BJ (cell line): ENCODE measurements at regions not wholly inside any gene's neighbourhood (a gene's known extent, or its start where the extent isn't known, plus 50 kb on each side); places are given as distances from the start of the nearest gene placed in this dataset.
"Not testable (repeated sequence)": the region's sequence is repeated elsewhere in the genome, so short reads cannot be mapped to it uniquely, and the experiment has no call there.

Experiments
- CTCF ChIA-PET: fragments of 350-600 bp; formaldehyde crosslinking; extraction: SDS; loops from one replicate; lab custom pipeline; 2021; ENCODE audit warnings: antibody characterized with exemption, inconsistent platforms; lab: Yijun Ruan, JAX
- POLR2A ChIA-PET: fragments of 300-600 bp; sonication (Branson Sonifier 250); formaldehyde crosslinking; extraction: SDS; loops from one replicate; lab custom pipeline; 2021; ENCODE audit warnings: antibody characterized with exemption; lab: Charles Lee
- DNase-seq: peaks from one replicate; pipeline ENCODE4 v3.0.0-alpha.2; 2011; ENCODE audit warnings: low read depth
- H3K27me3 ChIP-seq: 2 replicates; pipeline ENCODE4 v1.6.0; 2011; ENCODE audit warnings: low read length; ENCODE audit not compliant: control insufficient read depth, insufficient read depth
- H3K36me3 ChIP-seq: 2 replicates; pipeline ENCODE4 v1.5.1; 2011; ENCODE audit warnings: low read length; ENCODE audit not compliant: control insufficient read depth, insufficient read depth
- H3K4me3 ChIP-seq: 2 replicates; pipeline ENCODE4 v1.5.1; 2011; ENCODE audit warnings: low read depth, mild to moderate bottlenecking, control low read depth, low read length
- CTCF ChIP-seq: IDR thresholded peaks from 2 replicates; pipeline ENCODE4 v1.5.1; 2011; ENCODE audit warnings: low read depth, mild to moderate bottlenecking, control low read depth, inconsistent platforms, low read length, moderate library complexity; ENCODE audit not compliant: insufficient read depth

DNA sequence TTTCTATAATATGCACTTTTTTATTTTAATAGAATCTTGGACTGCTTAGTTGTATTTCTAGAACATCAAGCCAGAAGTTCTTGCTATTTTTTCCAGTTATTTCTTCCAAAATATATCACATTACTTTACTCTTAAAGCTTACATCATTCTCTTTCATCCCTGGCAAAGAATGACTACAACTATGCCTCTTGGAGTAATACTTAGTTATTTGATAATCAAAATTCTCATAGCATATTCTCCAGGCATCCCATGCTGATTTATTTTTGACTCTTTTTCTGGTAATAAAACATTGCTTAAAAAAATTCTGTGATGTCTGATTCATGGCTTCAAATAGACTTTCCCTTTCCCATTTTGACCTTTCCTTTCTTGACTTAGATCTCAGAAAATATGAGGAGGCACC, 118.7 kb upstream of the TSPAN8 start:
- POLR2A ChIA-PET = no interaction called here
- DNase-seq = no peak
- no peak overlapping the region for H3K4me3 ChIP-seq
- TF ChIP-seq CTCF = no peak
- H3K27me3 ChIP-seq = no peaks in the 10 kb centered on the region
- H3K36me3 ChIP-seq = no peaks in the 10 kb centered on the region
- CTCF ChIA-PET = no interaction called here

GRCh38 chr12:71270794-71271193, 113.0 kb upstream of the TSPAN8 start:
- DNase-seq, H3K27me3 ChIP-seq, H3K4me3 ChIP-seq, H3K36me3 ChIP-seq, CTCF ChIA-PET, POLR2A ChIA-PET: not testable (repeated sequence)

DNA sequence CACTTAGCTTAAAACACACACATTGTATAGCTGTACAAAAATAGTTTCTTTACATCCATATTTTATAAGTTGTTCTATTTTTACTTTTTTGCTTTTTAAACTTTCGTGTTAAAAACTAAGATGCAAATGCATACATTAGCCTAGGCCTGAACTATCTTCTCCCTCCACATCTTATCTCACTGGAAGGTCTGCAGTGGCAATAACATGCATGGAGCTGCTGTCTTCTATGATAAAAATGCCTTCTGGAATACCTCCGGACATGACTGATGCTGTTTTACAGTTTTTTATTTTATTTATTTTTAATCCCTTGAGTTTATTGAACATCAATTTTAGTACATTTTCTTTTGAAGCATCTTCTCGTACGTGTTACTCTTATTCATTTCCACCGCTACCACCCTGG, 112.3 kb upstream of the TSPAN8 start:
- Histone ChIP-seq H3K4me3 (no peak overlapping the region), H3K27me3 (no peaks in the 10 kb centered on the region), H3K36me3 (no peaks in the 10 kb centered on the region)
- POLR2A ChIA-PET = no interaction called here
- TF ChIP-seq CTCF = no peak
- no peak for DNase-seq
- CTCF ChIA-PET = no interaction called here

DNA sequence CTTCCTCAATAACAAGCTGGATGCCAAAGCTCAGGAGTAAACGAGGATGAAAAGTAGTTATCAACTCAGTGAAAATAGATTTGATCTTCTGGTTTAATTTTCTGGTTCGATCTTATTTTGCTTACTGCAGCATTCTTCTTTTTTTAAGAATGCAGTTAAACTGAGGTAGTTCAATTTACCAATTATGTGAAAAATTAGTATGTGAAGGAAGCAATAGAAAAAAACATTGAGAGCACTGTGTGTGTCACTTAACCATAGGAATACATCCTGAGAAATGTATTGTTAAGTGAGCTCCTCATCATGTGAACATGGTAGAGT, 111.4 kb upstream of the TSPAN8 start:
- Histone ChIP-seq H3K27me3 (no peaks in the 10 kb centered on the region), H3K36me3 (no peaks in the 10 kb centered on the region), H3K4me3 (no peak overlapping the region)
- POLR2A ChIA-PET = no interaction called here
- no peak for DNase-seq
- no peak for TF ChIP-seq CTCF
- CTCF ChIA-PET = interaction anchor here (0.6 kb wide), 1 partner anchor 52 kb away, joined by 5 read pairs; no protein-coding TSS in a partner anchor

DNA sequence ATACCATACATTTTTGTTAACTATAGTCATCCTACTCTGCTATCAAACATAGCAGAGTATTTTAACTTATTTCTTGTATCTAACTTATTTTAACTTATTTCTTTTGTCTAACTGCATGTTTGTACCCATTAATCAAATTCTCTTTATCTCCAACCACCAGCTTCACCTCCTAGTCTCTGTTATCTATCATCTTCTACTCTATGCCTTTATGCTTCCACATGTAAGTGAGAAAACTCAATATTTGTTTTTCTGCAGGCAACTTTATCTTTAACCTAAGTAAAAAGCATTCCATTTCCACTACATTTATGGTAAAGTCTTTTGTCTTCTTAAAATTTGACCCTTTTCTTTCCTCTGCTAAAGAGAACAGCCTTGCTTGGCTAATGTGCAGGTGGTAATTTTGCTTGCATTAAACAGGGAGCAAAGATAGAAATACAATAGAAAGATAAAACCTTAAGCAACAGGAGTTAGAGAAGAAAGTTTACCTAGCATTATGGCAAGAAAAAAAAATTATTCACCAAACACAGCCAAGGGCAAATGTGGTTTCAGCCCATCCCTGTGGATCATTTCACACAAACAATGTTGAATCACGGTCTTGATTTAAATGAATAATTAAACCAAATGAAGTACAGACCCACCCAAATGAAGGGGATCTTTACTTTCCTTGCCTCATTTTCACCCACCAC, 110.9 kb upstream of the TSPAN8 start:
- ChIA-PET CTCF (interaction anchor here (0.6 kb wide), 1 partner anchor 53 kb away, joined by 5 read pairs; no protein-coding TSS in a partner anchor), POLR2A (no interaction called here)
- no peaks in the 10 kb centered on the region for H3K27me3 ChIP-seq
- no peaks in the 10 kb centered on the region for H3K36me3 ChIP-seq
- no peak for TF ChIP-seq CTCF
- no peak overlapping the region for H3K4me3 ChIP-seq
- DNase-seq = no peak

DNA sequence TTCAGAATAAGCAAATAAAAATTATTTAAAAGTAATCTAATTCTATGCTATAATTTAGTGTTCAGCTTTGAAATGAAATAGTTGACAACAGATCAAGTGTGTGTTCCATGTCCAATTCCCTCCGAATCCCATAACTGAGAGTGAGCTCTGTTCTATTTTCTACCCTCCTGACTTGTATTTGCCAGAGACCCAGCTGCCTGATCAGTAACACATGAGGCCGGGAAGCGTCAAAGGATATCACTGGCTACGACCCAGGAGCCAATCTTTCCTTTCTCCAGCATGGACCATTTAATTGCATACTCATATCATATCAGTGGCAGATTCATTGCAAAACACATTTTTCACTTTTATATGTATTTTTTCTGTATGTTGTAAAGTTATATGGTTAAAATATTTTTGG, 108.8 kb upstream of the TSPAN8 start:
- no peak for TF ChIP-seq CTCF
- CTCF ChIA-PET = no interaction called here
- no peaks in the 10 kb centered on the region for H3K36me3 ChIP-seq
- no peak for DNase-seq
- no peak overlapping the region for H3K4me3 ChIP-seq
- no peaks in the 10 kb centered on the region for H3K27me3 ChIP-seq
- POLR2A ChIA-PET = no interaction called here

DNA sequence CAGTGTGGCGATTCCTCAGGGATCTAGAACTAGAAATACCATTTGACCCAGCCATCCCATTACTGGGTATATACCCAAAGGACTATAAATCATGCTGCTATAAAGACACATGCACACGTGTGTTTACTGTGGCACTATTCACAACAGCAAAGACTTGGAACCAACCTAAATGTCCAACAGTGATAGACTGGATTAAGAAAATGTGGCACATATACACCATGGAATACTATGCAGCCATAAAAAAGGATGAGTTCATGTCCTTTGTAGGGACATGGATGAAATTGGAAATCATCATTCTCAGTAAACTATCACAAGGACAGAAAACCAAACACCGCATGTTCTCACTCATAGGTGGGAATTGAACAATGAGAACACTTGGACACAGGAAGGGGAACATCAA, 107.9 kb upstream of the TSPAN8 start:
- H3K36me3 ChIP-seq, H3K27me3 ChIP-seq, POLR2A ChIA-PET, H3K4me3 ChIP-seq, CTCF ChIA-PET, DNase-seq: not testable (repeated sequence)
